ENCODE measurements at regions not wholly inside any gene's neighbourhood (a gene's known extent, or its start where the extent isn't known, plus 50 kb on each side); places are given as distances from the start of the nearest gene placed in this dataset.

GRCh38 chr3:14298991-14299555 lies 103.3 kb upstream of the SLC6A6 start:
- DNase-seq = no peak
- H3K36me3 Mint-ChIP-seq (ENCODE audit: unreplicated experiment) = peaks cover 10% of the 10 kb centered on the region
- no peaks in the 10 kb centered on the region for H3K9me3 Mint-ChIP-seq (ENCODE audit: unreplicated experiment)
- no peak for TF ChIP-seq CTCF (IDR thresholded peaks at IDR 0.05; ENCODE audit: partially characterized antibody, unreplicated experiment)
- peaks cover 13% of the 10 kb centered on the region for H3K4me1 Mint-ChIP-seq (ENCODE audit: low read depth, unreplicated experiment)
- H3K27ac Mint-ChIP-seq (ENCODE audit: unreplicated experiment) = no peak overlapping the region
- peaks cover 2% of the 10 kb centered on the region for H3K27me3 Mint-ChIP-seq (ENCODE audit: unreplicated experiment)
- H3K4me3 Mint-ChIP-seq (ENCODE audit: unreplicated experiment) = no peak overlapping the region

GRCh38 chr3:14299767-14300166 lies 102.6 kb upstream of the SLC6A6 start:
- H3K9me3 Mint-ChIP-seq (ENCODE audit: unreplicated experiment) = no peaks in the 10 kb centered on the region
- no peak overlapping the region for H3K4me3 Mint-ChIP-seq (ENCODE audit: unreplicated experiment)
- DNase-seq = no peak
- H3K27me3 Mint-ChIP-seq (ENCODE audit: unreplicated experiment) = peaks cover 2% of the 10 kb centered on the region
- TF ChIP-seq CTCF (IDR thresholded peaks at IDR 0.05; ENCODE audit: partially characterized antibody, unreplicated experiment) = no peak
- H3K27ac Mint-ChIP-seq (ENCODE audit: unreplicated experiment) = no peak overlapping the region
- peaks cover 13% of the 10 kb centered on the region for H3K4me1 Mint-ChIP-seq (ENCODE audit: low read depth, unreplicated experiment)
- peaks cover 3% of the 10 kb centered on the region for H3K36me3 Mint-ChIP-seq (ENCODE audit: unreplicated experiment)

GRCh38 chr3:14300721-14301399 lies 101.5 kb upstream of the SLC6A6 start:
- H3K9me3 Mint-ChIP-seq (ENCODE audit: unreplicated experiment) = no peaks in the 10 kb centered on the region
- no peak overlapping the region for H3K27ac Mint-ChIP-seq (ENCODE audit: unreplicated experiment)
- no peak for DNase-seq
- peaks cover 3% of the 10 kb centered on the region for H3K27me3 Mint-ChIP-seq (ENCODE audit: unreplicated experiment)
- TF ChIP-seq CTCF (IDR thresholded peaks at IDR 0.05; ENCODE audit: partially characterized antibody, unreplicated experiment) = no peak
- no peaks in the 10 kb centered on the region for H3K36me3 Mint-ChIP-seq (ENCODE audit: unreplicated experiment)
- peaks cover 15% of the 10 kb centered on the region for H3K4me1 Mint-ChIP-seq (ENCODE audit: low read depth, unreplicated experiment)
- no peak overlapping the region for H3K4me3 Mint-ChIP-seq (ENCODE audit: unreplicated experiment)

- Mint-ChIP-seq H3K4me3 (ENCODE audit: unreplicated experiment) (no peak overlapping the region), H3K9me3 (ENCODE audit: unreplicated experiment) (no peaks in the 10 kb centered on the region), H3K27me3 (ENCODE audit: unreplicated experiment) (peaks cover 6% of the 10 kb centered on the region), H3K4me1 (ENCODE audit: low read depth, unreplicated experiment) (peaks cover 22% of the 10 kb centered on the region), H3K36me3 (ENCODE audit: unreplicated experiment) (no peaks in the 10 kb centered on the region), H3K27ac (ENCODE audit: unreplicated experiment) (no peak overlapping the region)
- no peak for TF ChIP-seq CTCF (IDR thresholded peaks at IDR 0.05; ENCODE audit: partially characterized antibody, unreplicated experiment)
- DNase-seq = peak; percentile 4
These were observed 100.8 kb upstream of the SLC6A6 start for GRCh38 chr3:14301558-14301957.

GRCh38 chr3:14303336-14304100 lies 98.9 kb upstream of the SLC6A6 start:
- Mint-ChIP-seq H3K4me1 (ENCODE audit: low read depth, unreplicated experiment) (peaks cover 25% of the 10 kb centered on the region), H3K4me3 (ENCODE audit: unreplicated experiment) (peak overlapping the region; percentile 2), H3K9me3 (ENCODE audit: unreplicated experiment) (peaks cover 5% of the 10 kb centered on the region), H3K36me3 (ENCODE audit: unreplicated experiment) (no peaks in the 10 kb centered on the region), H3K27me3 (ENCODE audit: unreplicated experiment) (peaks cover 7% of the 10 kb centered on the region), H3K27ac (ENCODE audit: unreplicated experiment) (no peak overlapping the region)
- no peak for DNase-seq
- no peak for TF ChIP-seq CTCF (IDR thresholded peaks at IDR 0.05; ENCODE audit: partially characterized antibody, unreplicated experiment)

Measured in glutamatergic neuron (in vitro differentiated cells).